Neural cell (in vitro differentiated cells): ENCODE measurements at regions not wholly inside any gene's neighbourhood (a gene's known extent, or its start where the extent isn't known, plus 50 kb on each side); places are given as distances from the start of the nearest gene placed in this dataset.

Source experiments
- CTCF ChIP-seq: fragments of 450-650 bp; IDR thresholded peaks from 2 replicates; pipeline ENCODE4 v1.5.1; 2014; ENCODE audit warnings: antibody characterized with exemption, mild to moderate bottlenecking, moderate library complexity; ENCODE audit not compliant: poor library complexity, severe bottlenecking
- EP300 ChIP-seq: fragments of 450-650 bp; conservative IDR thresholded peaks from 2 replicates; pipeline ENCODE4 v1.6.1; 2014; ENCODE audit warnings: antibody characterized with exemption, mild to moderate bottlenecking, moderate library complexity; ENCODE audit not compliant: poor library complexity, severe bottlenecking
- EZH2 ChIP-seq: fragments of 200-600, 300-800 bp; shearing (Covaris generic), sonication (generic); IDR thresholded peaks from 2 replicates; pipeline ENCODE4 v1.6.1; 2014; ENCODE audit warnings: antibody characterized with exemption, low read length, borderline replicate concordance, mild to moderate bottlenecking; ENCODE audit not compliant: insufficient read depth, poor library complexity, severe bottlenecking
- POLR2AphosphoS5 ChIP-seq: IDR thresholded peaks from 2 replicates; pipeline ENCODE4 v1.6.1; 2012
- RAD21 ChIP-seq: fragments of 450-650 bp; conservative IDR thresholded peaks from 2 replicates; pipeline ENCODE4 v1.6.1; 2014; ENCODE audit warnings: antibody characterized with exemption, mild to moderate bottlenecking, moderate library complexity
- REST ChIP-seq: IDR thresholded peaks from 2 replicates; pipeline ENCODE4 v1.6.1; 2012; ENCODE audit warnings: borderline replicate concordance
- SMC3 ChIP-seq: fragments of 450-650 bp; conservative IDR thresholded peaks from 2 replicates; pipeline ENCODE4 v1.6.1; 2014; ENCODE audit warnings: antibody characterized with exemption, mild to moderate bottlenecking, moderate library complexity; ENCODE audit not compliant: poor library complexity
- TAF1 ChIP-seq: IDR thresholded peaks from 2 replicates; pipeline ENCODE4 v1.6.1; 2012; ENCODE audit warnings: low read depth

GRCh38 chr2:191627518-191627917 lies 50.4 kb upstream of the NABP1 start:
- TF ChIP-seq CTCF = no peak
- TF ChIP-seq POLR2AphosphoS5 = no peak
- TF ChIP-seq SMC3 = no peak
- TF ChIP-seq EP300 = no peak
- TF ChIP-seq EZH2 = no peak
- no peak for TF ChIP-seq REST
- TF ChIP-seq TAF1 = no peak
- no peak for TF ChIP-seq RAD21
